ENCODE measurements at regions not wholly inside any gene's neighbourhood (a gene's known extent, or its start where the extent isn't known, plus 50 kb on each side); places are given as distances from the start of the nearest gene placed in this dataset.
A peak's percentile ranks its signal among the peaks of the same experiment; 100 is the strongest.

DNA sequence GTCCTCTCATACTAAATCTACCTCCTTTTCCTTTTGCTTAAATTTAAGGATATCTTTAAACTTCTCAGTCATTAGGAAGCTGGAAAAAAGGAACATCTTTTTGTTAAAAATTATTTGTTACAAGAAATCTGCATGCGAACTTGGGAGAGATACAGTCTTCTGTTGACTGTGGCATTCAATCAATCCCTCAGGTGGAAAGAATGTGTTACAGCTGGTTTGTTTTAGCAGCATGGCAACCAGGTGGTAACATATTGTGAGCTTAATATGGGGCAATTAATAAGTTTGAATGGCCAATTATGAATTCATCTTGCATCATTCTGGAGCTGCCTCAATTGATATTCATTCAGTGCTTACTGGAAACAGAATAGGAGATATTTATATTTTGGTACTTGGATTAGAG is 135.0 kb downstream of the GC start:
- Histone ChIP-seq H3K36me3 (ENCODE audit: low read depth) (no peaks in the 10 kb centered on the region), H4K20me1 (ENCODE audit: insufficient read depth) (no peaks in the 10 kb centered on the region), H3K4me1 (replicated peaks; ENCODE audit: insufficient read depth) (peaks cover 15% of the 10 kb centered on the region), H3K9me3 (ENCODE audit: insufficient read depth, low read depth) (peaks cover 7% of the 10 kb centered on the region; the same call in 1 of the 2 replicates), H3K4me2 (peak overlapping the region; percentile 59), H3K9me2 (ENCODE audit: insufficient read depth) (no peaks in the 10 kb centered on the region), H2AFZ (0 out of 2 replicates have a peak overlapping the region, but pooled peaks have one; percentile 12), H3K79me2 (ENCODE audit: low read depth) (no peaks in the 10 kb centered on the region), H3K27me3 (ENCODE audit: insufficient read depth, low read depth) (no peaks in the 10 kb centered on the region), H3K27ac (peak overlapping the region; percentile 94), H3K4me3 (peak overlapping the region; percentile 36; the same call in 1 of the 2 replicates), H3F3A (ENCODE audit: insufficient read depth, low read depth) (peaks cover 11% of the 10 kb centered on the region; the same call in 1 of the 2 replicates)
- ChIA-PET CTCF (no interaction called here), POLR2A (ENCODE audit: unreplicated experiment) (no interaction called here)
- BruUV-seq (replicated peaks) = no TSS peak
- TF ChIP-seq, protein P1, sequence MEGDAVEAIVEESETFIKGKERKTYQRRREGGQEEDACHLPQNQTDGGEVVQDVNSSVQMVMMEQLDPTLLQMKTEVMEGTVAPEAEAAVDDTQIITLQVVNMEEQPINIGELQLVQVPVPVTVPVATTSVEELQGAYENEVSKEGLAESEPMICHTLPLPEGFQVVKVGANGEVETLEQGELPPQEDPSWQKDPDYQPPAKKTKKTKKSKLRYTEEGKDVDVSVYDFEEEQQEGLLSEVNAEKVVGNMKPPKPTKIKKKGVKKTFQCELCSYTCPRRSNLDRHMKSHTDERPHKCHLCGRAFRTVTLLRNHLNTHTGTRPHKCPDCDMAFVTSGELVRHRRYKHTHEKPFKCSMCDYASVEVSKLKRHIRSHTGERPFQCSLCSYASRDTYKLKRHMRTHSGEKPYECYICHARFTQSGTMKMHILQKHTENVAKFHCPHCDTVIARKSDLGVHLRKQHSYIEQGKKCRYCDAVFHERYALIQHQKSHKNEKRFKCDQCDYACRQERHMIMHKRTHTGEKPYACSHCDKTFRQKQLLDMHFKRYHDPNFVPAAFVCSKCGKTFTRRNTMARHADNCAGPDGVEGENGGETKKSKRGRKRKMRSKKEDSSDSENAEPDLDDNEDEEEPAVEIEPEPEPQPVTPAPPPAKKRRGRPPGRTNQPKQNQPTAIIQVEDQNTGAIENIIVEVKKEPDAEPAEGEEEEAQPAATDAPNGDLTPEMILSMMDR (conservative IDR thresholded peaks at IDR 0.05) = no peak
- no peak for TF ChIP-seq EZH2 (IDR thresholded peaks at IDR 0.05; ENCODE audit: low read depth)
- intact Hi-C loops (cut with micrococcal nuclease; ENCODE audit: unreplicated experiment) = loop anchor here (2.0 kb wide), 1 partner anchor 40 kb away; no protein-coding TSS in a partner anchor
- DNase-seq = no peak

DNA sequence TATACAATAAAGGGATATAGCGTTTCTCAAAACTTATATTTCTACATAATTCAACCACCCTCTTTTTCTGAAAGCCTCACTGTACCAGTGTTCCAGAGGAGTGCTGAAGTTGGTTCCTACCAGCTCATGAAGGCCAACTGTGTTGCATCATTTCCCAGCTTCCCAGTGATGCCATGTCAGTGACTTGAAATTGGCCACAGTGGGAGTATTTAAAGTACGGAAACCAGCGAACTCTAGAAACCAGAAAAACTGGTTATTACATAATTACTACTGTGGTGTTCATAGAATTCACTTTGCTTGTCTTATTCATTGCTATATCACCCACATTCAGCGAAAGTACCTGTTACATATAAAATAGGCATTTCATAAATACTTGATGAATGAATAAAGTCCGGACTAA is 135.4 kb downstream of the GC start:
- Histone ChIP-seq H3K27ac (peak overlapping the region; percentile 94), H3K79me2 (ENCODE audit: low read depth) (no peaks in the 10 kb centered on the region), H4K20me1 (ENCODE audit: insufficient read depth) (no peaks in the 10 kb centered on the region), H3K36me3 (ENCODE audit: low read depth) (no peaks in the 10 kb centered on the region), H3K4me2 (peak overlapping the region; percentile 59), H3K4me3 (peak overlapping the region; percentile 36; the same call in 1 of the 2 replicates), H3K27me3 (ENCODE audit: insufficient read depth, low read depth) (no peaks in the 10 kb centered on the region), H3K4me1 (replicated peaks; ENCODE audit: insufficient read depth) (peaks cover 15% of the 10 kb centered on the region), H2AFZ (0 out of 2 replicates have a peak overlapping the region, but pooled peaks have one; percentile 12), H3K9me2 (ENCODE audit: insufficient read depth) (no peaks in the 10 kb centered on the region), H3F3A (ENCODE audit: insufficient read depth, low read depth) (peaks cover 11% of the 10 kb centered on the region; the same call in 1 of the 2 replicates), H3K9me3 (ENCODE audit: insufficient read depth, low read depth) (peaks cover 7% of the 10 kb centered on the region; the same call in 1 of the 2 replicates)
- intact Hi-C loops (cut with micrococcal nuclease; ENCODE audit: unreplicated experiment) = loop anchor here (2.0 kb wide), 1 partner anchor 40 kb away; no protein-coding TSS in a partner anchor
- ChIA-PET POLR2A (ENCODE audit: unreplicated experiment) (interaction anchor here (0.6 kb wide), 1 partner anchor 153 kb away, joined by 4 read pairs; no protein-coding TSS in a partner anchor), CTCF (no interaction called here)
- no TSS peak for BruUV-seq (replicated peaks)
- TF ChIP-seq EZH2 (IDR thresholded peaks at IDR 0.05; ENCODE audit: low read depth) = no peak
- TF ChIP-seq, protein P1 (conservative IDR thresholded peaks at IDR 0.05) = no peak
- DNase-seq = peak; percentile 35 to 85

DNA sequence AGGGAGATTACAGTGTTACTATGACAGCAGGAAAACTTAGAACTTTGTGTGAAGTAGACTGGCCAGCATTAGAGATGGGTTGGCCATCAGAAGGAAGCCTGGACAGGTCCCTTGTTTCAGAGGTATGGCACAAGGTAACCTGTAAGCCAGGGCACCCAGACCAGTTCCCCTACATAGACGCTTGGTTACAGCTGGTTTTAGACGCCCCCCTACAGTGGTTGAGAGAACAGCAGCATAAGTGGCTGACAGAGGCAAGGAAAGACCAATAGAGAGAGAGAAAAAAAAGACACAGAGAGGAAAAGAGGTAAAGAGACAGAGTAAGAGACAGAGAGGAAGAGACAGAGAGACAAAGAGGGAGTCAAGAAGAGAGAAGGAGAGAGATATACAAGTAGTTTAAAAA is 144.5 kb downstream of the GC start:
- no peak overlapping the region for H3K4me2 ChIP-seq
- H3K79me2 ChIP-seq (ENCODE audit: low read depth) = no peaks in the 10 kb centered on the region
- no peaks in the 10 kb centered on the region for H4K20me1 ChIP-seq (ENCODE audit: insufficient read depth)
- DNase-seq = no peak
- intact Hi-C loops (cut with micrococcal nuclease; ENCODE audit: unreplicated experiment) = no loop called here
- BruUV-seq (replicated peaks) = no TSS peak
- ChIA-PET POLR2A (ENCODE audit: unreplicated experiment) (no interaction called here), CTCF (no interaction called here)
- no peaks in the 10 kb centered on the region for H3K9me2 ChIP-seq (ENCODE audit: insufficient read depth)
- no peaks in the 10 kb centered on the region for H3F3A ChIP-seq (ENCODE audit: insufficient read depth, low read depth)
- H3K4me3 ChIP-seq = no peak overlapping the region
- no peak overlapping the region for H2AFZ ChIP-seq
- no peak for TF ChIP-seq EZH2 (IDR thresholded peaks at IDR 0.05; ENCODE audit: low read depth)
- TF ChIP-seq, protein P1 (conservative IDR thresholded peaks at IDR 0.05) = no peak
- H3K9me3 ChIP-seq (ENCODE audit: insufficient read depth, low read depth) = no peaks in the 10 kb centered on the region
- H3K36me3 ChIP-seq (ENCODE audit: low read depth) = no peaks in the 10 kb centered on the region
- H3K27ac ChIP-seq = no peak overlapping the region
- H3K4me1 ChIP-seq (replicated peaks; ENCODE audit: insufficient read depth) = no peaks in the 10 kb centered on the region
- H3K27me3 ChIP-seq (ENCODE audit: insufficient read depth, low read depth) = no peaks in the 10 kb centered on the region

Measured in PC-9 (cell line).